GM18909 (cell line): ENCODE measurements at regions not wholly inside any gene's neighbourhood (a gene's known extent, or its start where the extent isn't known, plus 50 kb on each side); places are given as distances from the start of the nearest gene placed in this dataset.
"Not testable (repeated sequence)": the region's sequence is repeated elsewhere in the genome, so short reads cannot be mapped to it uniquely, and the experiment has no call there.

Experiments used
- ATAC-seq: cut with Tn5 transposase; IDR thresholded peaks from one replicate; pipeline ENCODE4 v1.9.1; 2021; ENCODE audit warnings: mild to moderate bottlenecking; ENCODE audit not compliant: unreplicated experiment, poor library complexity

DNA sequence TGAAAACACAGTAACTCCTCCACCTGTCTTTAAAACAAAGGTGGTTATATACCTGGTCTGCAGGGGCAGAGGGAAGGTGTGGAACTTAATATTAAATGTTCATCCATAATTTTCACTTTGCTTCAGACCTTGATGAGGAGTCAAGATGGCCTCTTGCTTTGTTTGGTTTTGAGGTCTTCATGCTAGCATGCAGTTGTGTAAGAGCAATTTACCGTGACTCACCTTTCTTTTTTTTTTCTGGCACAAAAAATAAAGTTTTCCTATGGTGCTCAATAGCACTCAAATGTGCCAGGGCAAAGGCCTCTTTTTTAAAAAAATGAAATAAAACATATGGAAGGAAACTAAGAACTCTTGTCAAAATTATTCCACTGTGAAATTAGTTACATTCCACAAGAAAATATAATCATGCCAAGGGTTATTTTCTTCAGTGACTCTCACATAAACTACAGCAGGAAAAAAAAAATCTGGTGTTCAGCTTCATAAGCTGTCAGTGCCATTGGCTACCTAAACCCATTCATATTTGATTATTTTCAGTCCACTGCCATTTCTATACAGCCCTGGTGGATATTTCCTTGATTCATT, 128.2 kb downstream of the SLC7A11 start:
- peak; percentile 22 for ATAC-seq

DNA sequence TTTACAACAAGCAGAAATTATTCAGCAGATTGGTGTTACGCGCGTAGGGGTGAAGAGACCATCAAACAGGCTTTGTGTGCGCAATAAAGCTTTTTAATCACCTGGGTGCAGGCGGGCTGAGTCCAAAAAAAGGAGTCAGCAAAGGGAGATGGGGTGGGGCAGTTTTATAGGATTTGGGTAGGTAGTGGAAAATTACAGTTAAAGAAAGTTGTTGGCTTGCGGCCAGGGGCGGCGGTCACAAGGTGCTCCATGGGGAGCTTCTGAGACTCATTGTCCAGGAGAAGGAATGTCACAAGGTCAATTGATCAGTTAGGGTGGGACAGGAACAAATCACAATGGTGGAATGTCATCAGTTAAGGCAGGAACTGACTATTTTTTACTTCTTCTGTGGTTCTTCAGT, 129.3 kb downstream of the SLC7A11 start:
- not testable (repeated sequence) for ATAC-seq

DNA sequence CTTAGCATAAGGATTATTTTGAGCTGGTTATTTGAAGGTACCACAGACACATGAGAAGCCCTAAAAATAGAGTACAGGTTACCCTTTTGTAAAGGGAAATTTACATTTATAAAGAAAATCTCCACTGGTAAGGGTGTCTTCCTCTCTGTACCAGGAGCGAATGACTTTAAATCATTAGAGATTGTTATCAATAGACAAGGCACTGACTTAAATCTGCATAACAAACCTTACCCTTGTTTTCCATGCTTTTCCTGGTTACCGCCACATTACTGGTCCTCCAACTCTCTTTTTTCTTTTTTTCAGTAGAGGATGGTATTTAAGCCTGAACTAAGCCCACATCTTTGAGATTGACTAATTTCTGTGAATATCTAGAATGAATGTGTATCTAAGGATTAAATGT, 129.8 kb downstream of the SLC7A11 start:
- no peak for ATAC-seq

DNA sequence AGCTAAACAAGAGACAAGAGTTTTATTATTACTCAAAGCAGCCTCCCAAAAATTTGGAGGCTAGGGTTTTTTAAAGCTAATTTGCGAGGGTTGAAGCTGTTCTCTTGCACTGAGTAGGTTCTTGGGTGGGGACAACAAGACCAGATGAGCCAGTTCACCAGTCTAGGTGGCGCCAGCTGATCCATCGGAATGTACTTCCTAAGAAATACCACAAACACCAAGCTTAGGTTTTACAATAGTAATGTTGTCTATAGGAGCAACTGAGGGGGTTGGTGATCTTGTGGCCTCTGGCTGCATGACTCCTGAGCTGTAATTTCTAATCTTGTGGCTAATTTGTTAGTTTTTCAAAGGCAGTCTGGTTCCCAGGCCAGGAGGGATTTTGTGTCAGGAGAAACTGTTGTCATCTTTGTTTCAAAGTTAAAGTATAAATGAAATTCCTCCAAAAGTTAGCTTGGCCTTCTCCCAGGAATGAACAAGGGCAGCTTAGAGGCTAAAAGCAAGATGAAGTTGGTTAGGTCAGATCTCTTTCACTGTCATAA, 130.6 kb downstream of the SLC7A11 start:
- ATAC-seq: no peak

DNA sequence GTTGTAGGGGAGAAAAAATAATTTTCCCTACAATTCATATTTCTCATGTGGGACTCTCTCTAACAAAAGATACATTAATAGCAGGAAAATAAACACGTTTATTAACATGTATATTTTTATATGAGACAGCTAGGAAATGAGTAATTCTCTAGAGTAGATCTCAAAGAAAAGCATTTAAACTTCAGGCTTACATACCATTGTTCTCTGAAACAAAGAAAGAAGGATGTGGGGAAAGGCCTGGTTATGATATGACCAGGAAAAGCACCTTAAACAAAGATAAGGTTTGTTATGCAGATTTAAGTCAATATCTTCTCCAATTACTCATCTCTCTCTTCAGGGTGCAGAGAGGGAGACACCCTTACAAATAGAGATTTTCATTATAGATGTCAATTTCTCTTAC, 131.3 kb downstream of the SLC7A11 start:
- ATAC-seq: no peak

DNA sequence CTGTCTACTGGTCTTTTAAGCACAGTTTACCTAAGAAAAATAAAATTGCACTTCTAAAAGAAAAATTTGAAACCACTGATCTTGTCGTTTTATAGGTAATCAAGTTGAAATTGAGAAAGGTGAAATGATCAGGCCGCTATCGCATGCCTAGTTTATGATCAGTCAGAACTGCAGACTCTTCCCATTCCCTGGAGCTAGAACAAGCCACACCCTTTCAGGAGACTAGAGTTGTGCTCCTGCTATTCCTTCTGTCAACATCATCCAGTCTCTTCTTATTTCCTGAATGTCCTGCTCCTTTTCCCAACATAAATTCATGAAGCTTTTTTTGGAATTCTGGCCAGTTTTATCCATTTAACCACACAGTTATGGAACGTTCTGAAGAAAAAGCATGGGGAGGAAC, 135.1 kb downstream of the SLC7A11 start:
- ATAC-seq: no peak

DNA sequence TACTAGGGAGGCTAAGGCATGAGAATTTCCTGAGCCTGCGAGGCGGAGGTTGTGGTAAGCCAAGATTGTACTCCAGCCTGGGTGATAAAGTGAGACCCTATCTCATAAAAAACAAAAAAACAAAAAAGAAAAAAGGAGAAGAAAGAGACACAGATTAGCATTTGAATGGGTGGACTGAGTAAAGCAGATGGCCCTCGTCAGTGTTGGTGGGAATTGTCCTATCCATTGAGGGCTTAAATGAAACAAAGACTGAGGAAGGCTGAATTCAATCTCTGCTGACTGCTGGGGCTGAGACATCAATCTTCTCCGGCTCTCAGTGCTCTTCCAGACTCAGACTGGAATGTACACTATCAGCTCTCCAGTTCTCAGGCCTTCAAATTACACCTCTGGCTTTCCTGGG, 136.8 kb downstream of the SLC7A11 start:
- no peak for ATAC-seq

DNA sequence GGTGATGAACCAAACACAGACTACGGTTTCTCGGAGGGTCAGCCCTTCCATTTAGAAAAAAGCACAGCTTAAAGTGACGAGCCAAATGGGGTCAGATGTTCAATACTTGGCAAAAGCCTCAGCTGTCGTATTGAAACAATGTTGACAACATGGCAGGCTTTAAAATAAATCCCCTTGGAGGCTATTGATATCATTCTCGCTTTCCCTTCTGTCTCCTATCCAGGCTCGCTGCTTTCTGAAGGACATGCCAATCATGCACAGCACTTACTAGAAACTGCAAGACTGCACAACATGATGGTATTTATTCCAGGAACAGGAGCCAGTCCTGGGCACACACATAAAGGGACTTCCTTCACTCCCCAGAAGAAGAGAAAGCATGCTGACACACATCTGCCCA, 137.9 kb downstream of the SLC7A11 start:
- no peak for ATAC-seq

DNA sequence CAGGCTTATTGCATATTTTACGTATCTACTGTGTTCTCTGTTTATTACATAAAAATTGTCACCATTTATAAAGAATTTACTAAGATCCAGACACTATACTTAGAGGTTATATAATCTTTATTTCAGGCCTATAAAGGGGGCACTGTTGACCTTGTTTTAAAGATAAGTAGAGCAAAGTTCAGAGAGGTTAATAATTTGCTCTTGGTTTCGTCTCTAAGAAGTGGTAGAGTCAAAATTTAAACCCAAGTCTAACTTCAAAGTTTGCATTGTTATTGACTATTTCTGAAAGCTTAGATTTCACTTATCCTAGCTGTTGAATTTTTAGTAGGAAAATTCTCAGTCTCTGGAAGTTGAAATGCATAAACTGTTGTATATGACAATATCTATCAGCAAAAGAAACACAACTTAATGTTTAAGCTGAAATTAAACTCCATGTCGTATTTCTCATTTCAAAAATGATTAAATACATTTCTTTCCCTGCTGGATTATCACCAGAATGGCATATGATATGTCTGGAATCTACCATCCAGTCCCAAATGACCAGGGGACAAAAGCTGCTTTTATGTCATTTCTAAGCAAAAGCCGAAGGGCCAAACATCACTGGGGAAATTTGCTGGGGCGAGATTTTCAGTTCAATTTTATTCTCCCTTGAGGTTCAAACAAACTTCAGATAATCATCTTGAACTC, 138.4 kb downstream of the SLC7A11 start:
- ATAC-seq: peak; percentile 61

DNA sequence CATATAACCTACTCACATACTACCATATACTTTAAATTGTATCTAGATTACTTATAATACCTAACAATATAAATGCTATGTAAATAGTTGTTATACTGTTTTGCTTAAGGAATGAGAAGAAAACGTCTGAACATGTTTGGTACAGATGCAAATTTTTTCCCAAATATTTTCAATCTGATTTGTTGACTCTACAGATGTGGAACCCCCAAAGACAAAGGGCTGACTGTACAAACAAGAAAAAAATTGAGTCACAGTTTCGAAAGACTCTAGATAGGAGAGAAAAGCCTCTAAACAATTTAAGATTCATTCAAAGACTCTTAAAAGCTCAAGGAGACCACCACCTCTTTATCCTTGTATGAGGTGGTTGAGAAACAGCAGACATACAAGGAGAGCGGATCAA, 142.8 kb downstream of the SLC7A11 start:
- ATAC-seq: no peak

DNA sequence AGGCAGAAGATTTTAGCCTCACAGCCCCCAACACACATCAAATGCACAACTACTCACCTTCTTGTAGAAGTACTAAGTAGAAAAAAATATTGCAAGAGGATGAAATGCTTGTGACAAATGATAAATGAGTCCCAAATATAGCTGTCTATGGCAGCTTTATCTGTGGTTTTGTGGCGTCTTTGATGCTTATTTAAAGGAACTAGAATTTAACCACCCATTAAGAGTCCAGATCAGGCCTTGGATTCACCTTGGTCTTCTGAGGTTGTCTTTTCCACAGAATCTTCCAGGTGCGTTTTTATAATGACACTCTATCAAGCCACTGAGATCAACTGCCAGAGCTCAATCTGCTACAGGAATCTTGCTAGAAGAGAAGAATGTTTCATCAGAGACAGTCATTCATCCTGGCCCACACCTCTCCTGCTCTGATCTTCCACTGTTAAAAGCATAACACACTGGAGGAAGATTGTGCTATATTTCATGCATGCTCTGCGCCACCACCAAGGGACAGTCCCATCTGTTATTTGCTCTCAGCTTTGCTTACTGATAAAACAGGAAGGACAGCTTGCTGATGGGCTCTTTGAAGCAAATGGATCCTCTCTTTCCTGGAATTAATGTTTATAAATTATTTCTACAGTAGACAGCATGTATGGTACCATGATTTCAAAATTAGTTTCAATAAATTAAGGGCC, 144.1 kb downstream of the SLC7A11 start:
- ATAC-seq: no peak

DNA sequence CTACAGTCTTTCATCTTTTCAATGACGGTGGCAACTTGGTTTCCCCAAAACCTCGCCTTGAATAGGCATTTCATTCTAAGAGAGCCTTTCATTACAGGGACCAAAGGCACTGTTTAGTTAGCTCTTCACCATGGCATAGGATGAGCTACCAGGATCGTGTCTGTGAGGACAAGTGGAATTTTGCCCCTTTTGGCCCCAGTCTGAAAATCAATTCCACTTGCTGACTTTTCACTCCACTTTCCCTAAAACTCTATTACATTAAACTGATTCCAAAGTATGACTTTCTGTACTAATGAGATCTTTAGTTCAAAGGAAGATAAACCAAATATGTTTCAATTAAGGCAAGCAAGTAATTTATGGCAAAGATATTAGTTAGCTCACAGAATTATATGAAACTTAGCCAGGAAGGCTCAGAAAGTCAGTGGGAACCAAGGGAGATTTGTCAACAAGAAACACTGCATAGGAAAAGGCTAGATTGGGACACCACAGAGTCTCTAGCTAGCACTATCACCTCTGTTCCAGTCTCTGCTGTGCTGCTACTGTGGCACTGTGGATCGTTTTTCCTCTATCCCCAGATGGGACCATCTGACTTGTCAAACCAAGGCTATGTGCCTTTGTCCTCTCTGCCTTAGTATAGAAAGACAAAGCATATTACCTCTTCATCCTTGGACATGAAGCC, 145.6 kb downstream of the SLC7A11 start:
- no peak for ATAC-seq

DNA sequence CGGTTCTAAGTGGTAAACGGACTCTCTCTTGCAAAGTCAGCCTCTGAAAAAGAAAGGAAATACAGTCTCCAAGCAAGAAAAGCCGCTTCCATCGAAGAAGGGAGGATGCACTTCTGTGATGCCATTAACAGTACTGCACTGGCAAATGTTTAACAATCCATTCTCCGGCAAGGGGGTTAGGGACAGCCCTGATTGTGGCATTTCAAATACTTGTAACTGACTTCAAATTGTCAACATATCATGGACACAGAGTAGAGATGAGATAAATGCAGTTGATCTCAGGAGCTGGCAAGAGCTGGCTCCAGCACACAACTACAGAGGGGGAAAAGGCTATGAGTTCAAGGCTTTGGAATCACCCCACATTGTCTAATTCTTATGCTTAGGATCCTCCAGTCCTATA, 146.8 kb downstream of the SLC7A11 start:
- no peak for ATAC-seq

DNA sequence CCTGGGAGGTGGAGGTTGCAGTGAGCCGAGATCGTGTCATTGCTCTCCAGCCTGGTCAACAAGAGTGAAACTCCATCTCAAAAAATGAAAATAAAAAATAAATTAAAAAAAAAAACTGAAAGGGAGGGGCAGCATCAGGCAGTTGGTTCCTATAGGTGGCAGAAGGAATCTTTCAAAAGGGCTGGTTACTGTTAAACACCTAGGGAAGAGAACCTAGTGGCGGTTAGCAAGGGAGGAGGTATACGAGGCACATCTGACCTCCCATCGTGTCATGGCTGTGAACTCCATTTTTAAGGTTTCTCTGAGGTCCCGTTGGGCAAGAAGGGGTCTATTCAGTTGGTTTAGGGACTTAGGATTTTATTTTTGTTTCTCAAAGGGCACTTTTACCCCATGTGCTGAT, 150.1 kb downstream of the SLC7A11 start:
- ATAC-seq: no peak

DNA sequence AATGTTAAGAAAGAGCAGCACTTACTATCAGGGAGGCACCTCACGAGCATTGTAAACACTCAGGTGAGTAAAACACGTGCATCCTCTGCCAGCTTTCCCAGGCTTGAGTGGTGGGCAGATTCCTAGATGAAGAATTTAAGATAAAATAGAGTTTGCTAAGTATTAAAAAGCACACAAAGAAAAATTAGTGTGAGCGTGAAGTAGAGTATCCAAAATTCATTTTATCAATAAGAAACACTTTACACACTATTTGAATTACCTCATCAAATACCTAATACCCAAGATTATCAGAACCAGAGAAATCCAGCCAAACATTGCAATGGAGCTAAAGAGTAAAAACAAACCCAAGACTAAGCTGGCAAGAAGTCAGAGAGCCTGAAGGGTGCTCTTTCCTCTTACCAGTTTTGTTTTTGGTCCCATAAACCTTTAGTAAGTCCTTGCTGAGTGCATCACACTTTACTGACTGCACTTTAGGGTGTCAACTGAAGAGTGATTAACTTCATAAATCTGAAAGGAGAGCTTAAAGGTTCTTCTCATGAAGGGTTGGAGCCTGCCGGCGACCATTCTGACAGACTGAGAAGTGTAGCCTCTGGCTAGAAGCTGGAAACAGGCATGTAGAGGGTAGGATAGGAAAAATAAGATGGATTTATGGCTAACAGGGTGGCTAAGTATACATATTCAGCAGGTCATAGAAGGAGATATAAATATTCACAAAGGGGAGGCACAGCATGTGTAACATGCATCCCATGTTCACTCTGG, 151.1 kb downstream of the SLC7A11 start:
- no peak for ATAC-seq

DNA sequence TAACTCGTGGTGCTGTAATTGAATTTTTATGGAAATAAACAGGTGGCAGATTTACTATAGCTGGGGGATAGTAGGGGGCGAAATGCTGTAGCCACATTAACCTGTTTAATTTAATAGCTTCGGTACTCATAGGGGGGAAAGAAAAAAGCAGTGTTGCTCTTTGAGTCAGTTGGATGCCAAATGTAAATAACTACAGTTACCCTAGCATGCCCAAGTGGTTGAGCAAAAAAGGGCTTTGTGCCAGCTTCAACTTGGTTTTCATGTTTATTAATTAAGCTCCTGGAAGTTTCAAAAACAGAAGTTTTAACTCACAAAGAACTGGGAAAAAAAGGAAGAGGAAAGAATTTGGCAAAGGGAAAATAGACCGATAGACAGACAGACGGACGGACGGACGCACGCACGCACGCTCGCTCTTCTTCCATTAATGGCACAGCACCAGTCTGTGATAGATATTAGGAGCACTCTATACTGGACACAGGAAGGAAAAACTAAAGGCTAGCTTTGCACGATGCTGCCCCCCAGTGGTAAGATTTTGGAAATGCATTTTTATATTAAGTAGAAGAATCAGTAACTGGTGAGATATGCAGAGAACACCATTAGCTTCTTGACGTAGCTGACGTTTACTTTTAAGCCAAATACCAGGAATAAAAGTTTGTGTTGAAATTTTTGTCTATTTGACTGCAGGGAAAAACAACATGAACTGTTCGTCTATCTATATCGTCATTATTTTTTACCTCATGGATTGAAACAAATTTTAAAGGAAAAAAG, 151.8 kb downstream of the SLC7A11 start:
- ATAC-seq: peak; percentile 87

DNA sequence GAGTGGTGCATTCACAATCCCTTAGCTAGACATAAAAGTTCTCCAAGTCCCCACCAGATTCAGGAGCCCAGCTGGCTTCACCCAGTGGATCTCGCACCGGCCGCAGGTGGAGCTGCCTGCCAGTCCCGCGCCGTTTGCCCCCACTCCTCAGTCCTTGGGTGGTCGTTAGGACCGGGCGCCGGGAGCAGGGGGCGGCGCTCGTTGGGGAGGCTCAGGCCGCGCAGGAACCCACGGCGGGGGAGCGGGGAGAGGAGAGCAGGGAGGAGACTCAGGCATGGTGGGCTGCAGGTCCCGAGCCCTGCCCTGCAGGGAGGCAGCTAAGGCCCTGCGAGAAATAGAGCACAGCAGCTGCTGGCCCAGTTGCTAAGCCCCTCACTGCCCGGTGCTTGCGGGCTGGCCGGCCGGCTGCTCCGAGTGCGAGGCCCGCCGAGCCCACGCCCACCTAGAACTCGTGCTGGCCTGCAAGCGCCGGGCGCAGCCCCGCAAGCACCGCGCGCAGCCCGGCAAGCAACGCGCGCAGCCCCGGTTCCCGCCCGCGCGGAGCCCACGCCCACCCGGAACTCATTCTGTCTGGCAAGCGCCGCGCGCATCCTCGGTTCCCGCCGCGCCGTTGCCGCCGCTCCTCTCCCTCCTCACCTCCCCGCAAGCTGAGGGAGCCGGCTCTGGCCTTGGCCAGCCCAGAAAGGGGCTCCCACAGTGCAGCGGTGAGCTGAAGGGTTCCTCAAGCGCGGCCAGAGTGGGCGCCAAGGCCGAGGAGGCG, 153.5 kb downstream of the SLC7A11 start:
- ATAC-seq: no peak

DNA sequence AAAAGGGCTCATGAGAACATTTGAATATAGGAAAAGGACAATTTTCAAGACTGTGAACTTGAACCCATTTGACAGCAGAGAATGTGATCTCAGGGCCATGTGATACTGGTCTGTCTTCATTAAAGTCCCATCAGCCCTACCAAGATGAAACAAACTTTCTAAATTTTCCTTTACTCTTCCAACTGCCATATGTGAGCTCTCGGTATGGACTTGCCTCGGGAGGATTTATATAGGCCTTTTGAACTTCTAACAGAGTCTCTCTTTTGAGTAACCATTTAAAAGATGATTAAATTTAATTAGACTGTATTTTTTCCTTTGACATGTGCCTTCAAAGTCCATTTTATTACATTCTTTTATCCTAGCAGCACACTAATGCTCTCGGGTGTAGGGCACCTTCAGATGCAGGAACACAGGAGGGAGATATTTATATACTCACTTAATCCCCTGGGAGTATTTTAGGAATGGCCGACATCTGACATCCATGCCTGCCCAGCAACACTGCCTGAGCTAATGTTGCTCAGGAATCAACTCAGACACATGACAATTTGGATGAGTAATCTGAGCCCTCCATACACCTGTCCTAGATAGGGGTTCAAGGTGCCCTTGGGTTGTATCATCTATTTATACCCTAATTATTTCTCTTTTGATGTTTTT, 155.0 kb downstream of the SLC7A11 start:
- ATAC-seq: no peak
